ENCODE measurements at regions not wholly inside any gene's neighbourhood (a gene's known extent, or its start where the extent isn't known, plus 50 kb on each side); places are given as distances from the start of the nearest gene placed in this dataset.

- TF ChIP-seq, protein P1, sequence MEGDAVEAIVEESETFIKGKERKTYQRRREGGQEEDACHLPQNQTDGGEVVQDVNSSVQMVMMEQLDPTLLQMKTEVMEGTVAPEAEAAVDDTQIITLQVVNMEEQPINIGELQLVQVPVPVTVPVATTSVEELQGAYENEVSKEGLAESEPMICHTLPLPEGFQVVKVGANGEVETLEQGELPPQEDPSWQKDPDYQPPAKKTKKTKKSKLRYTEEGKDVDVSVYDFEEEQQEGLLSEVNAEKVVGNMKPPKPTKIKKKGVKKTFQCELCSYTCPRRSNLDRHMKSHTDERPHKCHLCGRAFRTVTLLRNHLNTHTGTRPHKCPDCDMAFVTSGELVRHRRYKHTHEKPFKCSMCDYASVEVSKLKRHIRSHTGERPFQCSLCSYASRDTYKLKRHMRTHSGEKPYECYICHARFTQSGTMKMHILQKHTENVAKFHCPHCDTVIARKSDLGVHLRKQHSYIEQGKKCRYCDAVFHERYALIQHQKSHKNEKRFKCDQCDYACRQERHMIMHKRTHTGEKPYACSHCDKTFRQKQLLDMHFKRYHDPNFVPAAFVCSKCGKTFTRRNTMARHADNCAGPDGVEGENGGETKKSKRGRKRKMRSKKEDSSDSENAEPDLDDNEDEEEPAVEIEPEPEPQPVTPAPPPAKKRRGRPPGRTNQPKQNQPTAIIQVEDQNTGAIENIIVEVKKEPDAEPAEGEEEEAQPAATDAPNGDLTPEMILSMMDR (IDR thresholded peaks at IDR 0.05; ENCODE audit: low read length), result no peak
- TF ChIP-seq EZH2 (IDR thresholded peaks at IDR 0.05; ENCODE audit: borderline replicate concordance, low read length), result no peak
These were observed 59.9 kb upstream of the JAK1 start for GRCh38 chr1:65026235-65026634.

Measured in OCI-LY1 (cell line).